Heart left ventricle (tissue), 13 donors: ENCODE measurements at regions not wholly inside any gene's neighbourhood (a gene's known extent, or its start where the extent isn't known, plus 50 kb on each side); places are given as distances from the start of the nearest gene placed in this dataset.

Experiments
- POLR2A ChIP-seq, 2 donors: fragments of 450-650 bp; IDR thresholded peaks; one replicate each; pipeline ENCODE4 v1.6.1; 2017; ENCODE audit warnings: antibody characterized with exemption in 2 of 2, mild to moderate bottlenecking in 2 of 2, moderate library complexity in 2 of 2
- TF ChIP-seq, protein P1 (sequence below), 12 donors: fragments of 200-600 bp; sonication (generic) in 4 of 12; IDR thresholded peaks; one replicate each; pipeline versions ENCODE4 v1.5.0 to v1.8.0; 2018 to 2022; ENCODE audit warnings: antibody characterized with exemption in 12 of 12, mild to moderate bottlenecking in 5 of 12
- donor health status: ischemic (EF 13 %, LVEDD 7.1; RV severe dilation, severe dysfunction).
- donor health status: DM: no; HTN: yes; CAD: no.
- donor health status: DM: no; HTN: no; CAD: no.
- donor health status: ischemic (EF 25% LVEDD 6.9; RV normal size, moderate dysfunction).
- donor health status: ischemic (EF 25% LVEDD 5.7; RV mildly dilated, moderate dysfunction).
- donor health status: ischemic (EF 35%, LVEDD 5.7; RV mildly dilated, moderate dysfunction).
- donor health status: nonischemic (EF 11% LVEDD 7.7; RV severe dilation, severe dysfunction).
- donor health status: DM: yes; HTN: yes; CAD: no.
- donor health status: PGD.
- donor health status: ischemic (EF 29% LVEDD 5.4; RV normal size, mild dysfunction).
- donor health status: nonischemic (EF 23%, LVEDD 6.1; RV moderate dilation, normal function).

DNA sequence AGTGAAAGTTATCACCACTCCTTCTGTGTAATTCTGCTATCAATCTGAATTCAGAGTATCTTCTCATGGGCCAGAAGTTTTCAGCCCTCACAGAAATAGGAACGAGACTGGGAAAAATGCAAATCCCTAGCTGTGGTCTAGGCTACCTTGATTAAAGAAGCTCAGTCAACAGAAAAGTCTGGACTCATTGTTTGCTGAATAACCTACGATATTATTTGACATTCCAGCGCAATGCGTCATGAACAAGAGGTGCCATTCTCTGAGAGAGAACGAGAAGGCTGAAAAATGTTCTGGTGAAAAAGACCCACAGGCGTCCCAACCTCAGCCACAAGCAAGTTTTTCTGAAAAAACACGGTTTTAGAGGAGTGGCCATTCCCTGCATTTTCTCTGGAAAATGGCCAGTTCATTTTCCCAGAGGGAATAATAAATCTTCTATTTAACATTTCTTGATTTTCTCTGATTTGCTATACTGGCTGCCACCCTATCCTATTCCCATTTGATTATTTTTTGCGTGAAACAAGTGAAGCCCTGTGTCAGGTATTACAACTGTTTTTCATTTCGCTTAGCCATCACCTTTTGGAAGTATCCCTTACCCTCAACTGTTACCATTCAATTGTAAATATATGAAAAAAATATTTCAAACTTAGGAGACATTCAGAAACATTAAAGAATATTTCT is 1117.6 kb upstream of the PRKX start:
- TF ChIP-seq POLR2A (IDR thresholded peaks at IDR 0.05), result no peak
- TF ChIP-seq, protein P1, sequence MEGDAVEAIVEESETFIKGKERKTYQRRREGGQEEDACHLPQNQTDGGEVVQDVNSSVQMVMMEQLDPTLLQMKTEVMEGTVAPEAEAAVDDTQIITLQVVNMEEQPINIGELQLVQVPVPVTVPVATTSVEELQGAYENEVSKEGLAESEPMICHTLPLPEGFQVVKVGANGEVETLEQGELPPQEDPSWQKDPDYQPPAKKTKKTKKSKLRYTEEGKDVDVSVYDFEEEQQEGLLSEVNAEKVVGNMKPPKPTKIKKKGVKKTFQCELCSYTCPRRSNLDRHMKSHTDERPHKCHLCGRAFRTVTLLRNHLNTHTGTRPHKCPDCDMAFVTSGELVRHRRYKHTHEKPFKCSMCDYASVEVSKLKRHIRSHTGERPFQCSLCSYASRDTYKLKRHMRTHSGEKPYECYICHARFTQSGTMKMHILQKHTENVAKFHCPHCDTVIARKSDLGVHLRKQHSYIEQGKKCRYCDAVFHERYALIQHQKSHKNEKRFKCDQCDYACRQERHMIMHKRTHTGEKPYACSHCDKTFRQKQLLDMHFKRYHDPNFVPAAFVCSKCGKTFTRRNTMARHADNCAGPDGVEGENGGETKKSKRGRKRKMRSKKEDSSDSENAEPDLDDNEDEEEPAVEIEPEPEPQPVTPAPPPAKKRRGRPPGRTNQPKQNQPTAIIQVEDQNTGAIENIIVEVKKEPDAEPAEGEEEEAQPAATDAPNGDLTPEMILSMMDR (IDR thresholded peaks at IDR 0.05), result no peak
